ENCODE measurements at regions not wholly inside any gene's neighbourhood (a gene's known extent, or its start where the extent isn't known, plus 50 kb on each side); places are given as distances from the start of the nearest gene placed in this dataset.

- no peak overlapping the region for H3K27ac Mint-ChIP-seq
- ChIA-PET CTCF (ENCODE audit: partially characterized antibody) (no interaction called here), POLR2A (ENCODE audit: partially characterized antibody) (no interaction called here)
- Histone ChIP-seq H3K27ac (ENCODE audit: low read depth, low read length) (no peak overlapping the region), H3K27me3 (ENCODE audit: insufficient read depth, low read length) (no peaks in the 10 kb centered on the region), H3K4me1 (ENCODE audit: insufficient read depth, low read length) (no peaks in the 10 kb centered on the region), H3K9me3 (ENCODE audit: control insufficient read depth in 1 of 2, low read length in 2 of 2) (no peaks in the 10 kb centered on the region), H3K4me3 (ENCODE audit: low read length in 2 of 2) (no peak overlapping the region), H3K36me3 (ENCODE audit: insufficient read depth, low read length) (no peaks in the 10 kb centered on the region)
- no peaks in the 10 kb centered on the region for H3K36me3 Mint-ChIP-seq
- peaks cover 0 to 1% of the 10 kb centered on the region in 2 donors for H3K27me3 Mint-ChIP-seq
- no peak for DNase-seq
- H3K4me3 Mint-ChIP-seq = no peak overlapping the region
- peaks cover 0 to 3% (median 0%) of the 10 kb centered on the region in 8 donors for H3K9me3 Mint-ChIP-seq
- no peaks in the 10 kb centered on the region for H3K4me1 Mint-ChIP-seq
- intact Hi-C loops (cut with micrococcal nuclease) = no loop called here
Measured at GRCh38 chr7:51451751-51452476, 135.3 kb upstream of the COBL start.

DNA sequence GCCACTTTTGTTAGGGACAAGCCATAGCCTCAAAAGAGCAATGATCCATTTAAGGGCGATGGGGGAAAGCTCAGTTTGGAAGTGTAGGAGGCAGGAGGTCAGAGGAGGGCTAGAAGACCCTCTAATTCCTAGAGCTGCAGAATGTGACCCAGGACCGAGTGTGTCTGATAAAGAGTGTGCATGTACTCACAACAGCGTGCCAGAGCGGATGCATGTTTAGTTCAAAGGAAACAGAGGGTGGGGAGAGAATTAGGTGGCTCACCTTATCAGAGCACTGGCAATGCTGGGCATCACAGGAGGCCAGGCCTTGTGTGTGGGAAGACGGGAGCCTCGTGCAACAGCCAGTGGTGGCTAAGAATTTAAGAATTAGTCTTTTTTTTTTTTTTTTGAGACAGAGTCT is 133.9 kb upstream of the COBL start:
- no peaks in the 10 kb centered on the region for H3K4me1 Mint-ChIP-seq
- Histone ChIP-seq H3K9me3 (ENCODE audit: control insufficient read depth in 1 of 2, low read length in 2 of 2) (no peaks in the 10 kb centered on the region), H3K4me3 (ENCODE audit: low read length in 2 of 2) (no peak overlapping the region), H3K4me1 (ENCODE audit: insufficient read depth, low read length) (no peaks in the 10 kb centered on the region), H3K27ac (ENCODE audit: low read depth, low read length) (no peak overlapping the region), H3K36me3 (ENCODE audit: insufficient read depth, low read length) (no peaks in the 10 kb centered on the region), H3K27me3 (ENCODE audit: insufficient read depth, low read length) (no peaks in the 10 kb centered on the region)
- H3K4me3 Mint-ChIP-seq = no peak overlapping the region
- CTCF ChIA-PET (ENCODE audit: partially characterized antibody) = no interaction called here
- DNase-seq = no peak
- no peaks in the 10 kb centered on the region for H3K36me3 Mint-ChIP-seq
- intact Hi-C loops (cut with micrococcal nuclease) = no loop called here
- POLR2A ChIA-PET (ENCODE audit: partially characterized antibody) = no interaction called here
- peaks cover 0 to 3% (median 0%) of the 10 kb centered on the region in 8 donors for H3K9me3 Mint-ChIP-seq
- H3K27ac Mint-ChIP-seq = no peak overlapping the region
- H3K27me3 Mint-ChIP-seq = peaks cover 0 to 1% of the 10 kb centered on the region in 2 donors

DNA sequence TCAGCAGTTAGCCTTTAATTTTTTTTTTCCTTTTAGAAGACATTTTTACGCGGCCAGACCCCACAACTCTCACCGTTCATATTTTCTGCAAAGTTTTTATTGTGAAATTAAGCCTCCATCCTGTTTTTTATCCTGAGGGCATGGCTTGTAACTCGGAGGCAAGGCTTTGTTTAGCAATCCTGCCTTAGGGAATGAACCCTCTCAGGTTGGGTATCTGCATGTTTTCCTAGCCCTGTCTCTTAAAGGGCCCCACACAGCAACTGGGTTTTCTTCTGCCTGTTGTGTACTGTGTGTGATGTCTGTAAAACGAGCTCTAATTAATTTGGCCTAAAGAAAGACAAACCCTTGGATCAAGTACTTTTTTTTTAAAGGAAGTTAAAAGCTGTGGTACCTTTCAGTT is 130.2 kb upstream of the COBL start:
- Mint-ChIP-seq H3K27ac (no peak overlapping the region), H3K4me1 (no peaks in the 10 kb centered on the region), H3K27me3 (peaks cover 0 to 1% of the 10 kb centered on the region in 2 donors), H3K9me3 (peaks cover 0 to 19% (median 7%) of the 10 kb centered on the region in 8 donors), H3K4me3 (no peak overlapping the region), H3K36me3 (no peaks in the 10 kb centered on the region)
- Histone ChIP-seq H3K4me1 (ENCODE audit: insufficient read depth, low read length) (no peaks in the 10 kb centered on the region), H3K9me3 (ENCODE audit: control insufficient read depth in 1 of 2, low read length in 2 of 2) (peaks cover 0 to 4% of the 10 kb centered on the region in 2 donors), H3K27me3 (ENCODE audit: insufficient read depth, low read length) (no peaks in the 10 kb centered on the region), H3K27ac (ENCODE audit: low read depth, low read length) (no peak overlapping the region), H3K36me3 (ENCODE audit: insufficient read depth, low read length) (no peaks in the 10 kb centered on the region), H3K4me3 (ENCODE audit: low read length in 2 of 2) (no peak overlapping the region)
- POLR2A ChIA-PET (ENCODE audit: partially characterized antibody) = no interaction called here
- intact Hi-C loops (cut with micrococcal nuclease) = no loop called here
- CTCF ChIA-PET (ENCODE audit: partially characterized antibody) = interaction anchor here (1.0 kb wide), 1 partner anchor 16 kb away, joined by 3 read pairs; no protein-coding TSS in a partner anchor
- DNase-seq = no peak

- H3K27me3 ChIP-seq (ENCODE audit: insufficient read depth, low read length) = no peaks in the 10 kb centered on the region
- H3K4me3 Mint-ChIP-seq = no peak overlapping the region
- no peak overlapping the region for H3K4me3 ChIP-seq (ENCODE audit: low read length in 2 of 2)
- H3K9me3 Mint-ChIP-seq = peaks cover 0 to 19% (median 7%) of the 10 kb centered on the region in 8 donors
- intact Hi-C loops (cut with micrococcal nuclease) = no loop called here
- H3K27me3 Mint-ChIP-seq = peaks cover 0 to 1% of the 10 kb centered on the region in 2 donors
- H3K36me3 ChIP-seq (ENCODE audit: insufficient read depth, low read length) = no peaks in the 10 kb centered on the region
- no peak overlapping the region for H3K27ac Mint-ChIP-seq
- no peaks in the 10 kb centered on the region for H3K4me1 ChIP-seq (ENCODE audit: insufficient read depth, low read length)
- ChIA-PET POLR2A (ENCODE audit: partially characterized antibody) (no interaction called here), CTCF (ENCODE audit: partially characterized antibody) (no interaction called here)
- H3K36me3 Mint-ChIP-seq = no peaks in the 10 kb centered on the region
- H3K4me1 Mint-ChIP-seq = no peaks in the 10 kb centered on the region
- no peak for DNase-seq
- peaks cover 0 to 4% of the 10 kb centered on the region in 2 donors for H3K9me3 ChIP-seq (ENCODE audit: control insufficient read depth in 1 of 2, low read length in 2 of 2)
- no peak overlapping the region for H3K27ac ChIP-seq (ENCODE audit: low read depth, low read length)
Measured at GRCh38 chr7:51446356-51446755, 129.7 kb upstream of the COBL start.

DNA sequence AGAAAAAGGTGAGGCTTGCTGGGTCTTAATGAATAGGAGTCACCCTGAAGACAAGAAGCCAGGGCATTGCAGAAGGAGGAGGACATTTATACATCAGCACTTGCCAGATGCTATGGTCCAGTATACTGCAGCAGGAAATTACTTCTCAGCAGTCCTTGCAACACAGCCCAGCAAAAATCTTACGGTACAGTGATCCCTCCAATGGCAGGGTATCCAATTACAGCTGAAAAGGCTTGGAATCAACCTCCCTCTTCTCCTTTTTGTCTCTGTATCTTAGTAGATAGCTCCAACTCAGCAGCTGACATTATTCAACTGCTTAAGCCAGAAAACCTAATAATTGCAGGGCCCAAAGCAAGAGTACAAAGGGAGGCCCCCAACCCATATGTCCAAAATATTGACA is 128.3 kb upstream of the COBL start:
- intact Hi-C loops (cut with micrococcal nuclease) = no loop called here
- Mint-ChIP-seq H3K4me1 (no peaks in the 10 kb centered on the region), H3K27me3 (peaks cover 0 to 1% of the 10 kb centered on the region in 2 donors), H3K9me3 (peaks cover 0 to 19% (median 7%) of the 10 kb centered on the region in 8 donors), H3K27ac (no peak overlapping the region), H3K36me3 (no peaks in the 10 kb centered on the region), H3K4me3 (no peak overlapping the region)
- Histone ChIP-seq H3K27me3 (ENCODE audit: insufficient read depth, low read length) (no peaks in the 10 kb centered on the region), H3K4me3 (ENCODE audit: low read length in 2 of 2) (no peak overlapping the region), H3K4me1 (ENCODE audit: insufficient read depth, low read length) (no peaks in the 10 kb centered on the region), H3K27ac (ENCODE audit: low read depth, low read length) (no peak overlapping the region), H3K36me3 (ENCODE audit: insufficient read depth, low read length) (no peaks in the 10 kb centered on the region), H3K9me3 (ENCODE audit: control insufficient read depth in 1 of 2, low read length in 2 of 2) (peaks cover 0 to 4% of the 10 kb centered on the region in 2 donors)
- no peak for DNase-seq
- CTCF ChIA-PET (ENCODE audit: partially characterized antibody) = no interaction called here
- POLR2A ChIA-PET (ENCODE audit: partially characterized antibody) = no interaction called here

- peaks cover 6% of the 10 kb centered on the region for H3K4me1 ChIP-seq (ENCODE audit: insufficient read depth, low read length)
- peaks cover 0 to 3% (median 0%) of the 10 kb centered on the region in 8 donors for H3K9me3 Mint-ChIP-seq
- peak overlapping the region in 1 of 7 donors; percentile 2 for H3K27ac Mint-ChIP-seq
- H3K27me3 ChIP-seq (ENCODE audit: insufficient read depth, low read length) = no peaks in the 10 kb centered on the region
- H3K27ac ChIP-seq (ENCODE audit: low read depth, low read length) = no peak overlapping the region
- no peak overlapping the region for H3K4me3 ChIP-seq (ENCODE audit: low read length in 2 of 2)
- no peaks in the 10 kb centered on the region for H3K36me3 ChIP-seq (ENCODE audit: insufficient read depth, low read length)
- H3K27me3 Mint-ChIP-seq = peaks cover 3 to 4% of the 10 kb centered on the region in 2 donors
- POLR2A ChIA-PET (ENCODE audit: partially characterized antibody) = no interaction called here
- peak in 3 of 5 donors; percentile 8 to 20 (median 9) for DNase-seq
- H3K4me1 Mint-ChIP-seq = peaks cover 0 to 2% (median 0%) of the 10 kb centered on the region in 4 donors
- H3K36me3 Mint-ChIP-seq = no peaks in the 10 kb centered on the region
- CTCF ChIA-PET (ENCODE audit: partially characterized antibody) = interaction anchor here (0.6 to 1.3 kb wide), 4 partner anchors 13 to 269 kb away, joined by 3 to 4 read pairs (median 3); no protein-coding TSS in a partner anchor
- no peaks in the 10 kb centered on the region for H3K9me3 ChIP-seq (ENCODE audit: control insufficient read depth in 1 of 2, low read length in 2 of 2)
- intact Hi-C loops (cut with micrococcal nuclease) = no loop called here
- no peak overlapping the region for H3K4me3 Mint-ChIP-seq
Measured at GRCh38 chr7:51430480-51431086, 114.0 kb upstream of the COBL start.

DNA sequence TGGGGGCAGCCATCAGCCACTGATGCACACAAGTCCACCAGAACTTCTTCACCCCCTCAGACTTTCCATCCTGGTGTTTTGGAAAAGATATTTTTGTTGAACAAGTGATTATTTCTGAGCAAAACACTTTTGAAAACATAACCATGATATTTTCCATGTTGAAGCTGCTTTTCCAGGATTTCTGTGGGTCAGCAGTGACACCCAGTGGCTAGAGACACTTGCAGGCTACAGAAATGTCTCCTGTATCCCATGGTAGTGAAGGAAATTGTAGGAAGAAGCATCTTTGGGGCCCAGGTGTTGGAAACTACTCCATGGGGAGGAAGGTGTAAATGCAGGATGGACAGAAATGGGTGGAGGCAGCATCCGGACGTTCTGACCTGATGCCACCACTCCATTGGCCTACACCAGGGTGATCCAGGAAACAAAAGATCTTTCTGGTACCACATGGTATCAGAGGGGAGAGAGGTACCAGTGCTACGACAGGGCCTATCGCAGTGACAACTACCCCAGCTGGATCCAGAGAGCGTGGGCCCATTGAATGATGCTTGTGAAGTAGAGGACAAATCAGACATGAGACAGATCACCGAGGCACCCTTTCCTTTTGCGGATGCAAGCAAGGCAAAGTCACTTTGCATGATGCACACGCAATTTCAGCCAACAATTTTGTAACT is 111.7 kb upstream of the COBL start:
- no peak overlapping the region for H3K27ac Mint-ChIP-seq
- peaks cover 0 to 3% (median 0%) of the 10 kb centered on the region in 8 donors for H3K9me3 Mint-ChIP-seq
- Histone ChIP-seq H3K36me3 (ENCODE audit: insufficient read depth, low read length) (no peaks in the 10 kb centered on the region), H3K27ac (ENCODE audit: low read depth, low read length) (no peak overlapping the region), H3K27me3 (ENCODE audit: insufficient read depth, low read length) (no peaks in the 10 kb centered on the region), H3K9me3 (ENCODE audit: control insufficient read depth in 1 of 2, low read length in 2 of 2) (no peaks in the 10 kb centered on the region), H3K4me3 (ENCODE audit: low read length in 2 of 2) (no peak overlapping the region), H3K4me1 (ENCODE audit: insufficient read depth, low read length) (peaks cover 6% of the 10 kb centered on the region)
- peaks cover 0 to 2% (median 0%) of the 10 kb centered on the region in 4 donors for H3K4me1 Mint-ChIP-seq
- H3K27me3 Mint-ChIP-seq = peaks cover 3 to 4% of the 10 kb centered on the region in 2 donors
- no peak for DNase-seq
- CTCF ChIA-PET (ENCODE audit: partially characterized antibody) = no interaction called here
- POLR2A ChIA-PET (ENCODE audit: partially characterized antibody) = no interaction called here
- no peaks in the 10 kb centered on the region for H3K36me3 Mint-ChIP-seq
- H3K4me3 Mint-ChIP-seq = no peak overlapping the region
- intact Hi-C loops (cut with micrococcal nuclease) = no loop called here

Measured in CD4-positive, alpha-beta memory T cell (primary cell).